Cerebellar nuclear complex (tissue), 1 donor: ENCODE measurements at regions not wholly inside any gene's neighbourhood (a gene's known extent, or its start where the extent isn't known, plus 50 kb on each side); places are given as distances from the start of the nearest gene placed in this dataset.

ENCODE experiments used
- DNase-seq, 2 experiments: peaks; one replicate each; lab custom pipeline; 2025; lab: John Stamatoyannopoulos, UW

GRCh38 chr7:10688544-10688943 is 285.1 kb upstream of the PHF14 start:
- DNase-seq = no peak

- DNase-seq = no peak
Measured at GRCh38 chr7:10696064-10696463, 277.6 kb upstream of the PHF14 start.

- DNase-seq = no peak
Measured at GRCh38 chr7:10703059-10703458, 270.6 kb upstream of the PHF14 start.

- DNase-seq = no peak
Measured at GRCh38 chr7:10703981-10704380, 269.7 kb upstream of the PHF14 start.

GRCh38 chr7:10704653-10705052 is 269.0 kb upstream of the PHF14 start:
- DNase-seq = no peak

- DNase-seq = peak in 1 of 2 experiments; percentile 4
Measured at GRCh38 chr7:10706875-10707493, 266.7 kb upstream of the PHF14 start.

GRCh38 chr7:10707519-10707918 is 266.2 kb upstream of the PHF14 start:
- DNase-seq = peak in 1 of 2 experiments; percentile 29

- DNase-seq = peak in 1 of 2 experiments; percentile 61
Measured at GRCh38 chr7:10708447-10708846, 265.2 kb upstream of the PHF14 start.

GRCh38 chr7:10718768-10719167 is 254.9 kb upstream of the PHF14 start:
- DNase-seq = no peak

- DNase-seq = no peak
Measured at GRCh38 chr7:10720042-10720441, 253.6 kb upstream of the PHF14 start.

GRCh38 chr7:10721289-10721688 is 252.4 kb upstream of the PHF14 start:
- DNase-seq = no peak

- DNase-seq = no peak
Measured at GRCh38 chr7:10723832-10724231, 249.8 kb upstream of the PHF14 start.

GRCh38 chr7:10724449-10724848 is 249.2 kb upstream of the PHF14 start:
- DNase-seq = no peak

- peak; percentile 13 to 56 for DNase-seq
Measured at GRCh38 chr7:10727636-10728035, 246.0 kb upstream of the PHF14 start.

GRCh38 chr7:10731253-10731773 is 242.4 kb upstream of the PHF14 start:
- DNase-seq = no peak

GRCh38 chr7:10733747-10734146 is 239.9 kb upstream of the PHF14 start:
- no peak for DNase-seq

GRCh38 chr7:10734595-10734994 is 239.1 kb upstream of the PHF14 start:
- DNase-seq = no peak

GRCh38 chr7:10739401-10739800 is 234.3 kb upstream of the PHF14 start:
- no peak for DNase-seq

GRCh38 chr7:10740805-10741204 is 232.9 kb upstream of the PHF14 start:
- DNase-seq = no peak

- DNase-seq = no peak
Measured at GRCh38 chr7:10756981-10757380, 216.7 kb upstream of the PHF14 start.

- DNase-seq = no peak
Measured at GRCh38 chr7:10759120-10759519, 214.6 kb upstream of the PHF14 start.

GRCh38 chr7:10767771-10768170 is 205.9 kb upstream of the PHF14 start:
- DNase-seq = no peak

- no peak for DNase-seq
Measured at GRCh38 chr7:10770176-10770575, 203.5 kb upstream of the PHF14 start.

- no peak for DNase-seq
Measured at GRCh38 chr7:10773430-10773829, 200.2 kb upstream of the PHF14 start.
